ENCODE measurements at regions not wholly inside any gene's neighbourhood (a gene's known extent, or its start where the extent isn't known, plus 50 kb on each side); places are given as distances from the start of the nearest gene placed in this dataset.

- TF ChIP-seq CTBP2 (IDR thresholded peaks at IDR 0.05; ENCODE audit: borderline replicate concordance, insufficient read depth, insufficient read length, low read length) (no peak), ASH2L (IDR thresholded peaks at IDR 0.05; ENCODE audit: low read length) (no peak)
- Histone ChIP-seq H2AK5ac (ENCODE audit: low read depth, low read length) (no peak overlapping the region), H2BK15ac (ENCODE audit: low read length) (no peak overlapping the region), H2BK5ac (ENCODE audit: low read depth, low read length) (no peak overlapping the region), H3K56ac (replicated peaks; ENCODE audit: insufficient read length, low read depth, low read length) (no peak overlapping the region), H3K36me3 (ENCODE audit: control insufficient read depth in 2 of 4, insufficient read depth in 4 of 4, low read length in 3 of 4) (no peaks in the 10 kb centered on the region), H3K79me1 (ENCODE audit: low read depth, low read length) (no peaks in the 10 kb centered on the region), H3K9me3 (ENCODE audit: insufficient read depth in 2 of 2, low read depth in 1 of 2, low read length in 1 of 2) (no peaks in the 10 kb centered on the region), H3K23me2 (ENCODE audit: low read depth, low read length) (no peaks in the 10 kb centered on the region), H3K4me3 (ENCODE audit: extremely low read depth in 1 of 4, insufficient read depth in 2 of 4, low read depth in 3 of 4, low read length in 4 of 4) (no peak overlapping the region), H2AFZ (ENCODE audit: low read length) (no peak overlapping the region), H3K4me1 (replicated peaks in 1 of 4; ENCODE audit: control insufficient read depth in 3 of 4, insufficient read depth in 4 of 4, low read length in 3 of 4) (no peaks in the 10 kb centered on the region), H2BK20ac (ENCODE audit: low read length) (no peak overlapping the region), H3K9ac (replicated peaks in 1 of 4; ENCODE audit: extremely low read depth in 1 of 4, low read depth in 3 of 4, low read length in 3 of 4) (no peak overlapping the region), H3K4me2 (ENCODE audit: insufficient read depth in 1 of 2, low read depth in 2 of 2, low read length in 2 of 2) (no peak overlapping the region), H4K5ac (ENCODE audit: insufficient read length, low read depth, low read length) (no peak overlapping the region), H2BK12ac (ENCODE audit: low read depth, low read length) (no peak overlapping the region), H3K23ac (ENCODE audit: insufficient read length) (no peak overlapping the region), H3K18ac (ENCODE audit: extremely low read depth, low read length) (no peak overlapping the region), H3K4ac (replicated peaks; ENCODE audit: insufficient read length, low read depth, low read length) (no peak overlapping the region), H2BK120ac (replicated peaks; ENCODE audit: low read depth, low read length) (no peak overlapping the region), H4K20me1 (replicated peaks in 1 of 2; ENCODE audit: control insufficient read depth in 1 of 2, insufficient read depth in 2 of 2, low read length in 2 of 2) (no peaks in the 10 kb centered on the region), H3K27me3 (replicated peaks in 1 of 4; ENCODE audit: control insufficient read depth in 3 of 4, extremely low read depth in 1 of 4, insufficient read depth in 3 of 4, low read length in 3 of 4) (no peaks in the 10 kb centered on the region), H4K91ac (replicated peaks; ENCODE audit: insufficient read length, low read length) (no peak overlapping the region), H3K14ac (ENCODE audit: insufficient read length) (no peak overlapping the region), H3K27ac (ENCODE audit: low read depth, low read length) (no peak overlapping the region), H3K79me2 (ENCODE audit: control insufficient read depth in 1 of 2, insufficient read depth in 2 of 2, low read length in 2 of 2) (no peaks in the 10 kb centered on the region), H4K8ac (ENCODE audit: extremely low read depth, insufficient read depth, low read length) (no peak overlapping the region)
- WGBS, 2 experiments (ENCODE audit: extremely low coverage in 1 of 2, insufficient coverage in 1 of 2, insufficient read length in 1 of 2, insufficient replicate concordance in 2 of 2, low coverage in 1 of 2, low lambda C conversion rate in 2 of 2, missing lambda C conversion rate in 1 of 2): 92% methylated on average over 4 of the region's 4 CpGs; no CpG with 5 or more reads in 1 of the 2 experiments
- no peak for FAIRE-seq
- no peak for DNase-seq (ENCODE audit: low read depth in 1 of 2, low spot score in 2 of 2)
- ChIA-PET CTCF (ENCODE audit: partially characterized antibody) (interaction anchor here (0.6 to 1.7 kb wide), 5 partner anchors 16 to 169 kb away, joined by 3 read pairs; no protein-coding TSS in a partner anchor), POLR2A (ENCODE audit: partially characterized antibody) (no interaction called here)
Observed at GRCh38 chr14:88064841-88065240, 59.9 kb downstream of the GPR65 start.
